ENCODE measurements at regions not wholly inside any gene's neighbourhood (a gene's known extent, or its start where the extent isn't known, plus 50 kb on each side); places are given as distances from the start of the nearest gene placed in this dataset.

- TF ChIP-seq POLR2A (IDR thresholded peaks at IDR 0.05) (no peak), CTCF (IDR thresholded peaks at IDR 0.05) (no peak)
Measured at GRCh38 chr22:44428941-44429830, 68.8 kb downstream of the RTL6 start.

Data from tibial nerve (tissue), 3 donors.